GM23338 (cell line): ENCODE measurements at regions not wholly inside any gene's neighbourhood (a gene's known extent, or its start where the extent isn't known, plus 50 kb on each side); places are given as distances from the start of the nearest gene placed in this dataset.

Experiments used
- CREB1 ChIP-seq: fragments of 250-450 bp; sonication (Bioruptor Pico); IDR thresholded peaks from 2 replicates; pipeline ENCODE4 v1.5.0; 2020; ENCODE audit warnings: low read depth, mild to moderate bottlenecking, moderate library complexity
- CTCF ChIP-seq, 2 experiments: fragments of 200-600 bp in 1 of 2; sonication (generic) in 1 of 2; conservative IDR thresholded peaks; 2 replicates each; pipeline versions ENCODE4 v1.5.1 to v1.6.1; 2016 to 2017; ENCODE audit warnings: antibody characterized with exemption in 2 of 2, low read depth in 2 of 2, mild to moderate bottlenecking in 2 of 2, moderate library complexity in 1 of 2
- ETS1 ChIP-seq: IDR thresholded peaks from 2 replicates; pipeline ENCODE4 v1.6.1; 2016; ENCODE audit warnings: antibody characterized with exemption
- EZH2 ChIP-seq: fragments of 200-600 bp; sonication (generic); IDR thresholded peaks from one replicate; pipeline ENCODE4 v1.8.0; 2017; ENCODE audit warnings: antibody characterized with exemption, mild to moderate bottlenecking, low read depth; ENCODE audit not compliant: unreplicated experiment
- EZH2phosphoT487 ChIP-seq: fragments of 200-600 bp; sonication (generic); IDR thresholded peaks from one replicate; pipeline ENCODE4 v1.8.1; 2018; ENCODE audit warnings: antibody characterized with exemption; ENCODE audit not compliant: unreplicated experiment
- JUNB ChIP-seq: IDR thresholded peaks from one replicate; pipeline ENCODE4 v1.6.1; 2016; ENCODE audit warnings: antibody characterized with exemption; ENCODE audit not compliant: unreplicated experiment
- POLR2AphosphoS5 ChIP-seq: IDR thresholded peaks from 2 replicates; pipeline ENCODE4 v1.6.1; 2016; ENCODE audit warnings: antibody characterized with exemption, low read depth
- REST ChIP-seq: IDR thresholded peaks from one replicate; pipeline ENCODE4 v1.6.1; 2018; ENCODE audit warnings: antibody characterized with exemption; ENCODE audit not compliant: unreplicated experiment
- STAT1 ChIP-seq: IDR thresholded peaks from one replicate; pipeline ENCODE4 v1.6.1; 2016; ENCODE audit warnings: antibody characterized with exemption; ENCODE audit not compliant: unreplicated experiment
- ZNF114 ChIP-seq: fragments of 250-450 bp; sonication (Bioruptor Pico); IDR thresholded peaks from 2 replicates; pipeline ENCODE4 v1.5.0; 2020; ENCODE audit warnings: mild to moderate bottlenecking, moderate library complexity
- ZNF331 ChIP-seq: fragments of 250-450 bp; sonication (Bioruptor Pico); IDR thresholded peaks from 2 replicates; pipeline ENCODE4 v1.5.0; 2020; ENCODE audit warnings: low read depth, mild to moderate bottlenecking, moderate library complexity

DNA sequence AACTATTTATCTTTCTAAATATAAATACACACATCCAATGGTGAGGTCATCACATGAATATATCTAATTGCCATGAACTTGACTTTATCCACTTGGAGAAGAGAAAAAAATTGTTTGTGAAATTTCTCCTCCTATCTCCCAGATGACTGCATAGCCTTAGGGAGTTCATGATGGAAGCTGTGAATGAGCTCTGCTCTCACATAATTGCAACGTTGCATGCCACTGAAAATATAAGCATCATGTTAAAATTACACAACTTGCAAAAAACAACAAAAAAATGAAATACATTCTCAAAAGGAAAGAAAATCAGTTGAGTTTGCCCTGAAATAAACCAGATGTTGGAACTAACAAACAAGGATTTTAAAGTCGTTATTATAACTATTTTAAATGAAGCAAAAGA is 50.6 kb upstream of the OSR1 start:
- TF ChIP-seq REST (no peak), CTCF (conservative IDR thresholded peaks at IDR 0.05; ENCODE audit: low read depth in 2 of 2) (no peak), POLR2AphosphoS5 (no peak), EZH2phosphoT487 (no peak), EZH2 (no peak), JUNB (no peak), CREB1 (CRISPR knock-in tag) (no peak), ETS1 (no peak), ZNF114 (no peak), STAT1 (no peak), ZNF331 (CRISPR knock-in tag) (no peak)
